Muscle layer of colon (tissue), 2 donors: ENCODE measurements at regions not wholly inside any gene's neighbourhood (a gene's known extent, or its start where the extent isn't known, plus 50 kb on each side); places are given as distances from the start of the nearest gene placed in this dataset.

Experiments
- H3K27ac ChIP-seq: one replicate; pipeline ENCODE4 v1.7.0; 2013; ENCODE audit warnings: low read depth, mild to moderate bottlenecking, low read length, moderate library complexity
- H3K27me3 ChIP-seq, 2 donors: one replicate each; pipeline ENCODE4 v1.7.0; 2013; ENCODE audit warnings: low read length in 2 of 2, mild to moderate bottlenecking in 2 of 2; ENCODE audit not compliant: insufficient read depth in 2 of 2, control insufficient read depth in 1 of 2
- H3K36me3 ChIP-seq: one replicate; pipeline ENCODE4 v1.7.0; 2013; ENCODE audit warnings: mild to moderate bottlenecking, low read length; ENCODE audit not compliant: insufficient read depth
- H3K4me1 ChIP-seq: one replicate; pipeline ENCODE4 v1.7.0; 2013; ENCODE audit warnings: mild to moderate bottlenecking, low read length; ENCODE audit not compliant: insufficient read depth
- H3K4me3 ChIP-seq, 2 donors: one replicate each; pipeline ENCODE4 v1.7.0; 2013; ENCODE audit warnings: low read length in 2 of 2, low read depth in 1 of 2, mild to moderate bottlenecking in 1 of 2, moderate library complexity in 1 of 2
- H3K9ac ChIP-seq: one replicate; pipeline ENCODE4 v1.7.0; 2013; ENCODE audit warnings: low read length
- H3K9me3 ChIP-seq: one replicate; pipeline ENCODE4 v1.7.0; 2013; ENCODE audit warnings: mild to moderate bottlenecking, low read length
- donor health status: abdominal sarcoma.
- donor health status: Adenocarcinoma of cecum.

GRCh38 chr14:28097585-28097984 lies 669.0 kb upstream of the FOXG1 start:
- no peaks in the 10 kb centered on the region for H3K27me3 ChIP-seq

GRCh38 chr14:28098856-28099255 lies 667.7 kb upstream of the FOXG1 start:
- Histone ChIP-seq H3K27me3 (no peaks in the 10 kb centered on the region), H3K4me3 (no peak overlapping the region), H3K27ac (no peak overlapping the region), H3K4me1 (no peaks in the 10 kb centered on the region), H3K9me3 (no peaks in the 10 kb centered on the region), H3K9ac (no peak overlapping the region), H3K36me3 (no peaks in the 10 kb centered on the region)

More at GRCh38 chr14:28097585-28097984, 669.0 kb upstream of the FOXG1 start:
- no peaks in the 10 kb centered on the region for H3K4me1 ChIP-seq
- no peak overlapping the region for H3K9ac ChIP-seq
- H3K27ac ChIP-seq: no peak overlapping the region
- H3K4me3 ChIP-seq: no peak overlapping the region
- no peaks in the 10 kb centered on the region for H3K36me3 ChIP-seq
- H3K9me3 ChIP-seq: no peaks in the 10 kb centered on the region

DNA sequence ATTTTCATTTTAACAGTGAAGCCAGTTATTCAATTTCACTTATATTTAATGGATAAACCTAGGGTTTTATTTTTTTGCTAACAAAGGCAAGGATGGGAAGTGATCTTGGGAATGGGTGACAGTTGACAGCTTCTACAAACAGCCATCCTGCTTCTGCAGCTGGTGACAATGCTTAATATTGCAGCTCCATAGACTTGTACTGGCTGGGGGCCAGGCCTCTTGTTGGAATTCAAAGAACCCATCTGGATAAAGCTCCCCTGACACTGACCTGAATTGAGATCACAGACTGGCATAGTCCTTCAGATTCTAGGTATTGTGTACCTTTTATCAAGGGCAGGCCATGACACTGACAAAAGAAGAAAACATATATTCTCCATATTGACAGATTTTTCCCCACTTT lies 664.6 kb upstream of the FOXG1 start:
- Histone ChIP-seq H3K9ac (no peak overlapping the region), H3K4me3 (no peak overlapping the region), H3K27me3 (no peaks in the 10 kb centered on the region), H3K4me1 (no peaks in the 10 kb centered on the region), H3K36me3 (no peaks in the 10 kb centered on the region), H3K9me3 (no peaks in the 10 kb centered on the region), H3K27ac (no peak overlapping the region)

DNA sequence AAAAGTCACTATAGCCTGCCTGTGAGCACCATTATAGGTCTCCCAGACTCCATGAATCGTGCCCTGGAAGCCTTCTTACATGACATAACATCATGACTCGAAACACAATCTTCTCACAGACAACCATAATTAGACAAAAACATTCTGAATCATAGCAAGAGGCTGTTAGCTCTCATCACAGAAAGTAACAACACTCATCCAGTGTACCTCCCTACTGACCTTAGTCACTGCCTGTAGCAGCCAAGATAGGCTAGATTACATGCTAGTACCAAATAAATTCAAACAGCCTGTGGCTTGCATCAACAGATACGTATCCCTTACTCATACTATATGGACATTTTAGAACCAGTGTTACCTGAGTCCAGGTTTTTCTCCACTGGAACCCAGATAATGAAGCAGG lies 663.8 kb upstream of the FOXG1 start:
- Histone ChIP-seq H3K4me3 (no peak overlapping the region), H3K9ac (no peak overlapping the region), H3K36me3 (no peaks in the 10 kb centered on the region), H3K4me1 (no peaks in the 10 kb centered on the region), H3K27ac (no peak overlapping the region), H3K9me3 (no peaks in the 10 kb centered on the region), H3K27me3 (no peaks in the 10 kb centered on the region)

GRCh38 chr14:28113311-28113710 lies 653.3 kb upstream of the FOXG1 start:
- no peaks in the 10 kb centered on the region for H3K36me3 ChIP-seq
- H3K27me3 ChIP-seq: no peaks in the 10 kb centered on the region
- H3K4me1 ChIP-seq: no peaks in the 10 kb centered on the region
- no peaks in the 10 kb centered on the region for H3K9me3 ChIP-seq
- no peak overlapping the region for H3K4me3 ChIP-seq
- H3K27ac ChIP-seq: no peak overlapping the region
- H3K9ac ChIP-seq: no peak overlapping the region

DNA sequence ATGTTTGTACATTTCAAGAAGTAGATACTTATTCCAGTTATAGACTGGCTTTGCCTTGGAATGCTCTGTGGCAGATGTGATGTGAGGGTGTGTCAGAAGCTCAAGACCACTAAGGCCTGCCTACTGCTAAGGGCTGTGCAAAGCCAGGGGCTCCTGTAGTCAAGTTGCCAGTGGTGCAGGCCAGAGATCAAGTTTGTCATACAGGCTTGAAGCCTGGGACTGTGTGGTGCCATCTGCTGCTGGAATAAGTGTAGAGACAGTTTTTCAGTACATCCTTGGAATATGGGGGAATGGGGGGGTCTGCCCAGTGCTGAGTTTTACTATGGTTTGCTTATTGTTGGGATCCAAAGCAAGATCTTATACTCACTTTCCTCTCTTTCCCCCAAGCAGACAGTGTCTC lies 649.9 kb upstream of the FOXG1 start:
- no peaks in the 10 kb centered on the region for H3K36me3 ChIP-seq
- H3K4me3 ChIP-seq: no peak overlapping the region
- no peaks in the 10 kb centered on the region for H3K4me1 ChIP-seq
- no peaks in the 10 kb centered on the region for H3K9me3 ChIP-seq
- no peak overlapping the region for H3K9ac ChIP-seq
- H3K27me3 ChIP-seq: no peaks in the 10 kb centered on the region
- H3K27ac ChIP-seq: no peak overlapping the region

- H3K9ac ChIP-seq: no peak overlapping the region
- no peak overlapping the region for H3K27ac ChIP-seq
- H3K4me3 ChIP-seq: no peak overlapping the region
- H3K27me3 ChIP-seq: no peaks in the 10 kb centered on the region
- H3K9me3 ChIP-seq: no peaks in the 10 kb centered on the region
- H3K36me3 ChIP-seq: no peaks in the 10 kb centered on the region
- no peaks in the 10 kb centered on the region for H3K4me1 ChIP-seq
Observed at GRCh38 chr14:28119849-28120248, 646.7 kb upstream of the FOXG1 start.

- H3K9me3 ChIP-seq: no peaks in the 10 kb centered on the region
- no peaks in the 10 kb centered on the region for H3K4me1 ChIP-seq
- H3K9ac ChIP-seq: no peak overlapping the region
- no peak overlapping the region for H3K4me3 ChIP-seq
- no peak overlapping the region for H3K27ac ChIP-seq
- H3K36me3 ChIP-seq: no peaks in the 10 kb centered on the region
- no peaks in the 10 kb centered on the region for H3K27me3 ChIP-seq
Observed at GRCh38 chr14:28120391-28120790, 646.2 kb upstream of the FOXG1 start.

GRCh38 chr14:28121512-28122297 lies 644.9 kb upstream of the FOXG1 start:
- Histone ChIP-seq H3K27me3 (no peaks in the 10 kb centered on the region), H3K9me3 (no peaks in the 10 kb centered on the region), H3K9ac (no peak overlapping the region), H3K4me3 (no peak overlapping the region), H3K27ac (no peak overlapping the region), H3K36me3 (no peaks in the 10 kb centered on the region), H3K4me1 (no peaks in the 10 kb centered on the region)

GRCh38 chr14:28130610-28131284 lies 635.8 kb upstream of the FOXG1 start:
- H3K9me3 ChIP-seq: no peaks in the 10 kb centered on the region
- H3K27me3 ChIP-seq: no peaks in the 10 kb centered on the region
- no peak overlapping the region for H3K4me3 ChIP-seq

GRCh38 chr14:28138341-28138740 lies 628.2 kb upstream of the FOXG1 start:
- no peak overlapping the region for H3K4me3 ChIP-seq
- H3K36me3 ChIP-seq: no peaks in the 10 kb centered on the region
- no peaks in the 10 kb centered on the region for H3K4me1 ChIP-seq
- H3K27ac ChIP-seq: no peak overlapping the region
- H3K9ac ChIP-seq: no peak overlapping the region
- H3K27me3 ChIP-seq: no peaks in the 10 kb centered on the region
- H3K9me3 ChIP-seq: no peaks in the 10 kb centered on the region

More at GRCh38 chr14:28130610-28131284, 635.8 kb upstream of the FOXG1 start:
- H3K36me3 ChIP-seq: no peaks in the 10 kb centered on the region
- H3K27ac ChIP-seq: no peak overlapping the region
- H3K4me1 ChIP-seq: no peaks in the 10 kb centered on the region
- no peak overlapping the region for H3K9ac ChIP-seq

GRCh38 chr14:28141662-28142061 lies 624.9 kb upstream of the FOXG1 start:
- no peak overlapping the region for H3K4me3 ChIP-seq
- H3K9ac ChIP-seq: no peak overlapping the region
- H3K4me1 ChIP-seq: no peaks in the 10 kb centered on the region
- H3K27ac ChIP-seq: no peak overlapping the region
- no peaks in the 10 kb centered on the region for H3K9me3 ChIP-seq
- no peaks in the 10 kb centered on the region for H3K27me3 ChIP-seq
- H3K36me3 ChIP-seq: no peaks in the 10 kb centered on the region
